SK-N-SH treated with all-trans-retinoic acid at 6 μM for 48 hours (cell line): ENCODE measurements at regions not wholly inside any gene's neighbourhood (a gene's known extent, or its start where the extent isn't known, plus 50 kb on each side); places are given as distances from the start of the nearest gene placed in this dataset.

Experiments
- CSDC2 ChIP-seq: fragments of 250-450 bp; sonication (Bioruptor Pico); IDR thresholded peaks from 2 replicates; pipeline ENCODE4 v1.5.0; 2020; ENCODE audit warnings: mild to moderate bottlenecking, moderate library complexity
- CSRNP3 ChIP-seq: fragments of 250-450 bp; sonication (Bioruptor Pico); IDR thresholded peaks from 2 replicates; pipeline ENCODE4 v1.5.1; 2021; ENCODE audit warnings: mild to moderate bottlenecking, moderate library complexity
- ISL1 ChIP-seq: fragments of 250-450 bp; sonication (Bioruptor Pico); IDR thresholded peaks from 2 replicates; pipeline ENCODE4 v2.1.2; 2022; ENCODE audit warnings: mild to moderate bottlenecking, moderate library complexity
- PATZ1 ChIP-seq: fragments of 250-450 bp; sonication (Bioruptor Pico); IDR thresholded peaks from 2 replicates; pipeline ENCODE4 v1.8.0; 2020; ENCODE audit warnings: mild to moderate bottlenecking, moderate library complexity, borderline replicate concordance
- RARB ChIP-seq: fragments of 250-450 bp; sonication (Bioruptor Pico); IDR thresholded peaks from 2 replicates; pipeline ENCODE4 v1.8.0; 2021; ENCODE audit warnings: mild to moderate bottlenecking, moderate library complexity
- SNAI2 ChIP-seq: fragments of 250-450 bp; sonication (Bioruptor Pico); IDR thresholded peaks from 2 replicates; pipeline ENCODE4 v1.5.0; 2020; ENCODE audit warnings: mild to moderate bottlenecking, moderate library complexity
- ZFP30 ChIP-seq: fragments of 450-650 bp; formaldehyde crosslinking; IDR thresholded peaks from 2 replicates; pipeline ENCODE4 v1.5.0; 2022; ENCODE audit warnings: mild to moderate bottlenecking, moderate library complexity

GRCh38 chr1:108357802-108358201 lies 92.3 kb upstream of the NBPF6 start:
- TF ChIP-seq ISL1 (CRISPR knock-in tag) (no peak), PATZ1 (CRISPR knock-in tag) (no peak), ZFP30 (CRISPR knock-in tag) (no peak), SNAI2 (CRISPR knock-in tag) (no peak), CSRNP3 (CRISPR knock-in tag) (no peak), RARB (no peak), CSDC2 (CRISPR knock-in tag) (no peak)
